Pons (tissue), 1 donor: ENCODE measurements at regions not wholly inside any gene's neighbourhood (a gene's known extent, or its start where the extent isn't known, plus 50 kb on each side); places are given as distances from the start of the nearest gene placed in this dataset.
A peak's percentile ranks its signal among the peaks of the same experiment; 100 is the strongest.
"Not testable (repeated sequence)": the region's sequence is repeated elsewhere in the genome, so short reads cannot be mapped to it uniquely, and the experiment has no call there.

ENCODE experiments used
- DNase-seq: peaks from one replicate; pipeline ENCODE4 v3.0.0-alpha.2; 2016; ENCODE audit warnings: low spot score

- DNase-seq: no peak
These were observed 53.7 kb downstream of the CAMK2N1 start for GRCh38 chr1:20432341-20432740.

- no peak for DNase-seq
These were observed 54.9 kb downstream of the CAMK2N1 start for GRCh38 chr1:20431176-20431460.

DNA sequence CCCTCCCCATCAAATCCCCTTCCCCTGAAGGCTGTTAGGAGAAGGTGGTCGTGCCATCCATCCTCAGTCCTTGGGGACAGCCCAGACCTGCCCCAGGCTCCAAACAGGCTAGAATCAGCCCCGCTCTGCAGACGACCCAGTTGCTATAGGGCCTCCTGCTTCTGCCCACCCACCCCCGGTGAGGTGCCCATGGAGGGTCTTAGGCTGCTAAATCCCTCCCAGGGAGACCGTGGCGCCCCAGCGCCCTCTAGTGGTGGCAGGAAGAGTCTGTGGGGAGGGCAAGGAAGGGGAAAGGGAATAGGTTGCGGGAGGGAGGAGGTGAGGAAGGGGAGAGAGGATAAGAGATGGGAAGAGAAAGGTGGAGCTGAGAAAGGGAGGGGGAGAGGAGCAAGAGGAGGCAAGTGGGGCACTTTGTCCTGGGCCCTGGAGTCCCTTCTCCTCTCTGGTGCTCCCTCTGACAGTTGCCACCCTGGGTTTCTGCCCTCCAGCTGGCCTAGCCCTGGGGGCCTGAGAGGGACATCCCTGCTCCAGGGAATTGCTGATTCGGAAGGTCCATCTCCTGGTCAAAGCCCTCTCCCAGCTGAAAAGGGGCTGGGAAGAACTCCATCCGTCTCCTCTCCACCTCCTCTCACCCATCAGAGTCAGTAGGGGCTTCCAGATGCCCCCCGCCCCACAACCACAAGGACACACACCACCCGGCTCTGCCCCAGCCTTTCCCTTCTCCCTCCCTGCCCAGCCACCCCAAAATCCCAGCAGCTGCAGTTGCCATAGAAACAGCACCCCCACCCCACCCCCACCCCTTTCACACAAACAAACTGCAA lies 55.4 kb downstream of the CAMK2N1 start:
- peak; percentile 61 for DNase-seq

GRCh38 chr1:20429296-20429695 lies 56.7 kb downstream of the CAMK2N1 start:
- no peak for DNase-seq

- no peak for DNase-seq
These were observed 57.2 kb downstream of the CAMK2N1 start for GRCh38 chr1:20428841-20429240.

DNA sequence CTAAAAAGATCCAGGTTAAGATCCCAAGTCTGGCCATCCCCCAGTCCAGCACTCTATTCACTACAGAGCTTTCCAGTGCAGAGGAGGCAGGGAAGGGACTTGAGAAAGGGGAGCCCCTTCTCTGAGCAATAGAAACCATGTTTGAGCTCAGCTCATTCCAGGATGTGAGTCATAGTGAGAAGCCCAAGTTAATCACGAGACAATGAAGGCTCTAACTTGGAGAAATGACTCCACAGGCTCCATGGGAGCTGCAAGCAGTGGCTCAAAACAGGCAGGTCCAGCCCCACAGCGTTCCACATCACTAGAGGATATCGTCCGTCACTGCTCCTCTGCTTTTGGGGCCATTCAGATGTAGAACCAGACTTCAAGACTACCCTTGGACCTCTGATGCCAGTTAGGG lies 59.1 kb downstream of the CAMK2N1 start:
- DNase-seq: no peak

- no peak for DNase-seq
These were observed 59.6 kb downstream of the CAMK2N1 start for GRCh38 chr1:20426371-20426770.

GRCh38 chr1:20425622-20426021 lies 60.4 kb downstream of the CAMK2N1 start:
- no peak for DNase-seq

DNA sequence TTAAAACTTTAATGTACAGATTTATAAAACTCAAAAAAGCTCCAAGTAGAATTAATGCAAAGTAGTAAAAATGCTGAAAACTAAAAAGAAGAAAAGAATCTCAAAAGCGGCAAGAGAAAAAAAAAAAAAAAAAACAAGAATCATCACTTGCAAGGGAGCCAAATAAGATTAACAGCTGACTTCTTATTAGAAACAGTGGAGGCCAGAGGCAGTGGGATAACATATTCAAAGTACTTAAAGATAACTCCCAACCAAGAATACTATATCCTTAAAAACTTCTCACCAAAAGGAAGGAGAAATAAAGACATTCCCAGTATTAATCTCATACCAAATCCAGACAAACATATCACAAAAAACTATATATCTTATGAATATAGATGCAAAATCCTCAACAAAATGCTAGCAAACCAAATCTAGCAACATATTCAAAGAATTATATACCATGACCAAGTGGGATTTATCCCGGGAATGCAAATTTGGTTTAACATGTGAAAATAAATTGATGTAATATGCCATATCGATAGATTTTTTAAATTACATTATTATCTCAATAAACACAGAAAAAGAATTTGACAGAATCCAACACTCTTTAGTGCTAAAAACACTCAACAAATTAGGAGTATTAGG lies 62.7 kb downstream of the CAMK2N1 start:
- DNase-seq: no peak

GRCh38 chr1:20421441-20421840 lies 64.6 kb downstream of the CAMK2N1 start:
- DNase-seq: peak; percentile 64

DNA sequence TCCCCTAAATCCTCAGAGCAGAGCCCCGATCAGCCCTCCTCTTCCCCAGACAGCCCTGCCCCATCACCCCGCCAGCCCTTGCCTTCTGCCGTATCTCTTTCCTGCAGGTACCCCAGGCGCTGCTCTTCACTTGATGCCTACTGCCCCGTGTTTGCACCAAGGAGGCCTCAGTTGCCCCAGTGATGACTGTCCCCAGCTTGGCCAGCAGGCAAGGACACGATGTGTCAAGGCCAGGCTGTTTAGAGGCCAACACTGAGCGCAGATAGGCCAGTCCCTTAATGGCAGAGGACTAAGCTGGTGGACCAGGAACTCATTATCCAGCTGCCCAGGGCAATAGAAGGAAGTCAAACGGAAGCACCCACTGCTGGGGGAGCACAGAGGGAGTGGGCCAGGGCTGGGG lies 68.4 kb downstream of the CAMK2N1 start:
- DNase-seq: no peak

DNA sequence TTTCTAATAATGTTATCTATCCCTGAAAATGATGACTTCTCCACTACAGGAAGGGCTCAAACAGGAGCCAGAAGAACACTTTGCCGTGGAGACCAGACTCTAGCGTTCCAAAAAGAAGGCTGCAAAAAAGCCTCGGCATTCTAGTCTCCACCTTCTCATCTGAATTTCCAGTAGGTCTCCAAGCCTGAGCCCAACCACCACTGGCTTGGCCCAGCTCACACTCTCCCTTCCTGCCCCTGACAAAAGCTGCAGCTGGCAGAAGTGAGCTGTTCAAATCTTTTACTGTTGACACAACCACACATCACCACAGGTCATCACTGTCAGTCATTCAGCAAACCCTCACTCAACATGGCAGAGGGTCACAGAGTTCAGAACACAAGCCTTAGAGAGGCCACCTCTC lies 69.3 kb downstream of the CAMK2N1 start:
- DNase-seq: no peak

DNA sequence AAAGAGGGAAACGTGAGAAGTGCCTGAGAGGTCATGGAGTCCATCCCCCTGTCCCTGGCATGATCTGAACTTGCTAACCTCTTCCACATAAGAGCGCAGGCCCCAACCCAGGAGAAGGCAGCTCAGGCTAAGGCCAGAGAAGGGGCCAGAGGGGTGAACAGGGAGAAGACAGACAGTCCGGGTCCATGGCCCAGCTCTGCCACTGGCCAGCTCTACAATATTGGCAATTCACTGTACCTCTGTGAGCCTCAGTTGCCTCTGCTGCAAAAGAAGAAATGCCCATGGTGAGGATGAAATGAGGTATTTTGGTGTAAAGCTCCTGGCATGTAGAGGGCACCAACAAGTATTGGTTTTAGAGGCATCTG lies 72.3 kb downstream of the CAMK2N1 start:
- no peak for DNase-seq

- DNase-seq: no peak
These were observed 72.8 kb downstream of the CAMK2N1 start for GRCh38 chr1:20413136-20413775.

GRCh38 chr1:20411196-20411980 lies 74.6 kb downstream of the CAMK2N1 start:
- no peak for DNase-seq

DNA sequence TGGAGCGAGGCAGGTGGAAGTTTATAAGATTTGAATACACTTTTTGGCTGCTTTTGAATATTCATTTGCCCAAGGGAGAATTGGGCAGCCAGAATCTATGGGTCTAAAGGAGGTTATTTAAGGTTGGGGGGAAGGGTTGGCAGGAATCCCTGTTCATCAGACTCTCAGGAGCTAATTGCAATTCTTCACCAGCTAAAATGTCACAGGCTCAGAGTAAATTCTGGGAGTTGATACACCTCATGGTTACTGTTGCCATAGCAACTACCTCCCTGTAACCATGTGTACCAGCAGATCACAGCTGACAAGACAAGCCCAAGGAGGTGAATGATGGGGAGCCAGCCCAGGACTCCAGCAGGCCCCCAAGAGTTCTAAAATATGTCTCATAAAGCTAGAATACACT lies 75.5 kb downstream of the CAMK2N1 start:
- no peak for DNase-seq

- DNase-seq: no peak
These were observed 76.0 kb downstream of the CAMK2N1 start for GRCh38 chr1:20409971-20410370.

GRCh38 chr1:20409012-20409411 lies 77.0 kb downstream of the CAMK2N1 start:
- DNase-seq: no peak

DNA sequence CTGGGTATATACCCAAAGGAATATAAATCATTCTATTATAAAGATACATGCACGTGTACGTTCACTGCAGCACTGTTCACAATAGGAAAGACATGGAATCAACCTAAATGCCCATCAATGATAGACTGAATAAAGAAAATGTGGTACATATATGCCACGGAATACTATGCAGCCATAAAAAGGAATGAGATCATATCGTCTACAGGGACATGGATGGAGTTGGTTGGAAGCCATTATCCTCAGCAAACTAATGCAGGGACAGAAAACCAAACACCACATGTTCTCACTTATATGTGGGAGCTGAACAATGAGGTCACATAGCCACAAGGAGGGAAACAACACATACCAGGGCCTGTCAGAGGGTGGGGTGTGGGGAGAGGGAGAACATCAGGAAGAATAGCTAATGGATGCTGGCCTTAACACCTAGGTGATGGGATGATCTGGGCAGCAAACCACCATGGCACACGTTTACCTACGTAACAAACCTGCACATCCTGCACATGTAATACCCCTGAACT lies 77.8 kb downstream of the CAMK2N1 start:
- DNase-seq: not testable (repeated sequence)

GRCh38 chr1:20405893-20406604 lies 80.0 kb downstream of the CAMK2N1 start:
- DNase-seq: no peak

GRCh38 chr1:20405051-20405754 lies 80.8 kb downstream of the CAMK2N1 start:
- no peak for DNase-seq
